ENCODE measurements at regions not wholly inside any gene's neighbourhood (a gene's known extent, or its start where the extent isn't known, plus 50 kb on each side); places are given as distances from the start of the nearest gene placed in this dataset.
A peak's percentile ranks its signal among the peaks of the same experiment; 100 is the strongest.
"Not testable (repeated sequence)": the region's sequence is repeated elsewhere in the genome, so short reads cannot be mapped to it uniquely, and the experiment has no call there.

DNA sequence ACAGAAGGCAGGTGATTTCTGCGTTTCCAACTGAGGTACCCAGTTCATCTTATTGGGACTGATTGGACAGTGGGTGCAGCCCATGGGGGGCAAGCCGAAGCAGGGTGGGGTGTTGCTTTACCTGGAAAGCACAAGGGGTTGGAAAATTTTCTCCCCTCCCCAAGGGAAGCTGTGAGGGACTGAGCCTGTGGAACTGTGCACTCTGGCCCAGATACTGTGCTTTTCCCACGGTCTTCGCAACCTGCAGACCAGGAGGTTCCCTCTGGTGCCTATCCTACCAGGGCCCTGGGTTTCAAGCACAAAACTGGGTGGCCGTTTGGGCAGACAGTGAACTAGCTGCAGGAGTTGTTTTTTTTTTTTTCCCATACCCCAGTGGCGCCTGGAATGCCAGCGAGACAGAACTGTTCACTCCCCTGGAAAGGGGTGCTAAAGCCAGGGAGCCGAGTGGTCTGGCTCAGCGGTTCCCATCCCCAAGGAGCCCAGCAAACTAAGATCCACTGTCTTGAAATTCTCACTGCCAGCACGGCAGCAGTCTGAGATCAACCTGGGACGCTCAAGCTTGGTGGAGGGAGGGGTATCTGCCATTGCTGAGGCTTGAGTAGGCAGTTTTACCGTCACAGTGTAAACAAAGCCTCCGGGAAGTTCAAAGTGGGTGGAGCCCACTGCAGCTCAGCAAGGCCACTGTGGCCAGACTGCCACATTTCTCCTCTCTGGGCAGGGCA lies 97.2 kb downstream of the JRKL start:
- H3K9ac ChIP-seq (ENCODE audit: extremely low read depth, insufficient read length, low read length) = no peak overlapping the region
- TF ChIP-seq, protein P1, sequence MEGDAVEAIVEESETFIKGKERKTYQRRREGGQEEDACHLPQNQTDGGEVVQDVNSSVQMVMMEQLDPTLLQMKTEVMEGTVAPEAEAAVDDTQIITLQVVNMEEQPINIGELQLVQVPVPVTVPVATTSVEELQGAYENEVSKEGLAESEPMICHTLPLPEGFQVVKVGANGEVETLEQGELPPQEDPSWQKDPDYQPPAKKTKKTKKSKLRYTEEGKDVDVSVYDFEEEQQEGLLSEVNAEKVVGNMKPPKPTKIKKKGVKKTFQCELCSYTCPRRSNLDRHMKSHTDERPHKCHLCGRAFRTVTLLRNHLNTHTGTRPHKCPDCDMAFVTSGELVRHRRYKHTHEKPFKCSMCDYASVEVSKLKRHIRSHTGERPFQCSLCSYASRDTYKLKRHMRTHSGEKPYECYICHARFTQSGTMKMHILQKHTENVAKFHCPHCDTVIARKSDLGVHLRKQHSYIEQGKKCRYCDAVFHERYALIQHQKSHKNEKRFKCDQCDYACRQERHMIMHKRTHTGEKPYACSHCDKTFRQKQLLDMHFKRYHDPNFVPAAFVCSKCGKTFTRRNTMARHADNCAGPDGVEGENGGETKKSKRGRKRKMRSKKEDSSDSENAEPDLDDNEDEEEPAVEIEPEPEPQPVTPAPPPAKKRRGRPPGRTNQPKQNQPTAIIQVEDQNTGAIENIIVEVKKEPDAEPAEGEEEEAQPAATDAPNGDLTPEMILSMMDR (conservative IDR thresholded peaks at IDR 0.05) = no peak
- no peak overlapping the region for H3K4me2 ChIP-seq (ENCODE audit: insufficient read depth, insufficient read length, low read length)
- no peaks in the 10 kb centered on the region for H3K23me2 ChIP-seq (ENCODE audit: insufficient read length, low read depth, low read length, poor library complexity, severe bottlenecking)
- H3K4me1 ChIP-seq (ENCODE audit: insufficient read depth, low read length) = no peaks in the 10 kb centered on the region
- no peak overlapping the region for H2AK5ac ChIP-seq (ENCODE audit: insufficient read length, low read length)
- H2BK20ac ChIP-seq (ENCODE audit: low read depth, low read length, poor library complexity, severe bottlenecking) = no peak overlapping the region
- H3K18ac ChIP-seq (ENCODE audit: insufficient read length, low read depth, low read length) = no peak overlapping the region
- H2BK120ac ChIP-seq (ENCODE audit: low read depth, low read length, poor library complexity, severe bottlenecking) = no peak overlapping the region
- no peak overlapping the region for H3K14ac ChIP-seq (ENCODE audit: insufficient read depth, low read length)
- no CpG with 5 or more reads among the region's 13 CpGs for WGBS (ENCODE audit: extremely low coverage, insufficient read length, low lambda C conversion rate)
- Mint-ChIP-seq H3K4me1 (peaks cover 0 to 5% of the 10 kb centered on the region in 2 experiments; a peak in 1 of 4 replicates), H3K27me3 (ENCODE audit: low read depth) (0 out of 2 replicates have a peak, but pooled peaks cover 1% of the 10 kb centered on the region), H3K4me3 (no peak overlapping the region), H3K27ac (no peak overlapping the region; a peak in 1 of 7 replicates), H3K9me3 (no peaks in the 10 kb centered on the region; a peak in 3 of 5 replicates), H3K36me3 (ENCODE audit: insufficient read depth in 1 of 3, low read depth in 3 of 3) (peaks cover 0 to 3% (median 2%) of the 10 kb centered on the region in 3 experiments; a peak in 3 of 7 replicates)
- H3K27ac ChIP-seq (ENCODE audit: insufficient read length, low read depth, low read length) = no peak overlapping the region
- H4K91ac ChIP-seq (ENCODE audit: insufficient read length, low read depth, low read length) = no peak overlapping the region
- no peak overlapping the region for H4K8ac ChIP-seq (replicated peaks; ENCODE audit: insufficient read length, low read depth, low read length)
- H3K79me2 ChIP-seq (ENCODE audit: insufficient read depth, low read length) = no peaks in the 10 kb centered on the region
- no peak overlapping the region for H2BK15ac ChIP-seq (ENCODE audit: low read depth, low read length)
- H2BK5ac ChIP-seq (ENCODE audit: insufficient read length, low read length) = no peak overlapping the region
- no peaks in the 10 kb centered on the region for H4K20me1 ChIP-seq (ENCODE audit: control insufficient read depth, insufficient read depth, insufficient read length)
- peak; percentile 60 for DNase-seq
- no peak overlapping the region for H2BK12ac ChIP-seq (ENCODE audit: insufficient read length, low read depth, low read length)
- no peak overlapping the region for H2AFZ ChIP-seq (ENCODE audit: low read length)
- H3K23ac ChIP-seq (ENCODE audit: insufficient read length, low read depth, low read length) = no peak overlapping the region
- no peaks in the 10 kb centered on the region for H3K27me3 ChIP-seq (ENCODE audit: insufficient read depth, low read length)
- H3K4ac ChIP-seq (ENCODE audit: low read depth, low read length) = no peak overlapping the region
- no peak overlapping the region for H3K56ac ChIP-seq (ENCODE audit: insufficient read length, low read depth, low read length)
- H3T11ph ChIP-seq (ENCODE audit: low read length) = no peak overlapping the region
- no peaks in the 10 kb centered on the region for H3K9me3 ChIP-seq (ENCODE audit: control insufficient read depth, low read depth, low read length)
- no peak overlapping the region for H4K5ac ChIP-seq (ENCODE audit: insufficient read length, low read depth, low read length)
- no peaks in the 10 kb centered on the region for H3K79me1 ChIP-seq (ENCODE audit: insufficient read depth, low read depth, low read length, poor library complexity, severe bottlenecking)

DNA sequence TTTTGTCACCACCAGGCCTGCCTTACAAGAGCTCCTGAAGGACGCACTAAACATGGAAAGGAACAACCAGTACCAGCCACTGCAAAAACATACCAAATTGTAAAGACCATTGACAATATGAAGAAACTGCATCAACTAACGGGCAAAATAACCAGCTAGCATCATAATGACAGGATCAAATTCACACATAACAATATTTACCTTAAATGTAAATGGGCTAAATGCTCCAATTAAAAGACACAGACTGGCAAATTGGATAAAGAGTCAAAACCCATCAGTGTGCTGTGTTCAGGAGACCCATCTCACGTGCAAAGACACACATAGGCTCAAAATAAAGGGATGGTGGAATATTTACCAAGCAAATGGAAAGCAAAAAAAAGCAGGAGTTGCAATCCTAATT lies 99.1 kb downstream of the JRKL start:
- H3K9me3 ChIP-seq (ENCODE audit: control insufficient read depth, low read depth, low read length); H3K79me1 ChIP-seq (ENCODE audit: insufficient read depth, low read depth, low read length, poor library complexity, severe bottlenecking); H3K4me2 ChIP-seq (ENCODE audit: insufficient read depth, insufficient read length, low read length); H3K4ac ChIP-seq (ENCODE audit: low read depth, low read length); H3K27me3 ChIP-seq (ENCODE audit: insufficient read depth, low read length); H3K4me1 Mint-ChIP-seq; H4K20me1 ChIP-seq (ENCODE audit: control insufficient read depth, insufficient read depth, insufficient read length); H3K9ac ChIP-seq (ENCODE audit: extremely low read depth, insufficient read length, low read length); H3K4me3 Mint-ChIP-seq; DNase-seq; H2BK12ac ChIP-seq (ENCODE audit: insufficient read length, low read depth, low read length); H2BK15ac ChIP-seq (ENCODE audit: low read depth, low read length); H2BK5ac ChIP-seq (ENCODE audit: insufficient read length, low read length); H3K23me2 ChIP-seq (ENCODE audit: insufficient read length, low read depth, low read length, poor library complexity, severe bottlenecking); H4K8ac ChIP-seq (replicated peaks; ENCODE audit: insufficient read length, low read depth, low read length); H3K14ac ChIP-seq (ENCODE audit: insufficient read depth, low read length); H2BK120ac ChIP-seq (ENCODE audit: low read depth, low read length, poor library complexity, severe bottlenecking); H3T11ph ChIP-seq (ENCODE audit: low read length); H3K56ac ChIP-seq (ENCODE audit: insufficient read length, low read depth, low read length); H2AFZ ChIP-seq (ENCODE audit: low read length); H4K91ac ChIP-seq (ENCODE audit: insufficient read length, low read depth, low read length); H3K27ac ChIP-seq (ENCODE audit: insufficient read length, low read depth, low read length); H2BK20ac ChIP-seq (ENCODE audit: low read depth, low read length, poor library complexity, severe bottlenecking); H3K9me3 Mint-ChIP-seq; H3K27ac Mint-ChIP-seq; H3K27me3 Mint-ChIP-seq (ENCODE audit: low read depth); H2AK5ac ChIP-seq (ENCODE audit: insufficient read length, low read length); H3K36me3 Mint-ChIP-seq (ENCODE audit: insufficient read depth in 1 of 3, low read depth in 3 of 3); H3K18ac ChIP-seq (ENCODE audit: insufficient read length, low read depth, low read length); H3K79me2 ChIP-seq (ENCODE audit: insufficient read depth, low read length); H3K4me1 ChIP-seq (ENCODE audit: insufficient read depth, low read length); H3K23ac ChIP-seq (ENCODE audit: insufficient read length, low read depth, low read length); H4K5ac ChIP-seq (ENCODE audit: insufficient read length, low read depth, low read length): not testable (repeated sequence)
- WGBS (ENCODE audit: extremely low coverage, insufficient read length, low lambda C conversion rate) = no CpG with 5 or more reads among the region's 3 CpGs
